Left ventricle myocardium inferior (tissue), 1 donor: ENCODE measurements at regions not wholly inside any gene's neighbourhood (a gene's known extent, or its start where the extent isn't known, plus 50 kb on each side); places are given as distances from the start of the nearest gene placed in this dataset.

Experiments used
- DNase-seq: peaks from one replicate; pipeline ENCODE4 v3.0.0-alpha.2; 2020
- H3K27ac ChIP-seq: fragments of 200-600 bp; replicated peaks from 2 replicates; pipeline ENCODE4 v1.8.0; 2021
- H3K27me3 ChIP-seq: fragments of 200-600 bp; 2 replicates; pipeline ENCODE4 v1.8.0; 2021; ENCODE audit warnings: low read depth
- H3K36me3 ChIP-seq: fragments of 200-600 bp; 2 replicates; pipeline ENCODE4 v1.8.0; 2021
- H3K4me1 ChIP-seq: fragments of 200-600 bp; 2 replicates; pipeline ENCODE4 v1.8.0; 2021
- H3K4me3 ChIP-seq: fragments of 200-600 bp; 2 replicates; pipeline ENCODE4 v1.8.0; 2021; ENCODE audit warnings: mild to moderate bottlenecking, moderate library complexity
- H3K9me3 ChIP-seq: fragments of 200-600 bp; replicated peaks from 2 replicates; pipeline ENCODE4 v1.8.0; 2021
- intact Hi-C: fragments of 100-400 bp; cut with micrococcal nuclease; formaldehyde crosslinking; loops from one replicate; pipeline ENCODE4 v1.11.0; 2022
- TF ChIP-seq, protein P1 (sequence below): fragments of 200-600 bp; IDR thresholded peaks from 2 replicates; pipeline ENCODE4 v1.8.0; 2021; ENCODE audit warnings: antibody characterized with exemption, mild to moderate bottlenecking, borderline replicate concordance
- donor health status: DM: no; HTN: yes; CAD: no; lungs with severe emphysema.

DNA sequence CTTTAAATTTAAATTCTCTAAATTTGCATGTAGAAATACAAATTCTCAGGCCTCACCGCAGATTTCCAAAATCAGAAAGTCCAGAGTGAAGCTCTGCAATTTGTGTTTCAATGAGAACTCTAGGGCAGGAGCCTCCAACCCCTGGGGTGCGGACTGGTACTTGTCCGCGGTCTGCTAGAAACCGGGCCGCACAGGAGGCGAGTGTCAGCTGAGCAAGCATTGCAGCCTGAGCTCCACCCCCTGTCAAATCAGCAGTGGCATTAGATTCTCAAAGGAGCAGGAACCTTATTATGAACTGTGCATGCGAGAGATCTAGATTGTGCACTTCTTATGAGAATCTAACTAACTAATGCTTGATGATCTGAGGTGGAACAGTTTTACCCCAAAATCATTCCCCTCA lies 203.0 kb upstream of the PCSK2 start:
- no peaks in the 10 kb centered on the region for H3K4me1 ChIP-seq
- H3K27ac ChIP-seq = no peak overlapping the region
- no peaks in the 10 kb centered on the region for H3K27me3 ChIP-seq
- intact Hi-C loops = no loop called here
- no peak overlapping the region for H3K4me3 ChIP-seq
- no peaks in the 10 kb centered on the region for H3K36me3 ChIP-seq
- DNase-seq = no peak
- peaks cover 28% of the 10 kb centered on the region for H3K9me3 ChIP-seq
- TF ChIP-seq, protein P1, sequence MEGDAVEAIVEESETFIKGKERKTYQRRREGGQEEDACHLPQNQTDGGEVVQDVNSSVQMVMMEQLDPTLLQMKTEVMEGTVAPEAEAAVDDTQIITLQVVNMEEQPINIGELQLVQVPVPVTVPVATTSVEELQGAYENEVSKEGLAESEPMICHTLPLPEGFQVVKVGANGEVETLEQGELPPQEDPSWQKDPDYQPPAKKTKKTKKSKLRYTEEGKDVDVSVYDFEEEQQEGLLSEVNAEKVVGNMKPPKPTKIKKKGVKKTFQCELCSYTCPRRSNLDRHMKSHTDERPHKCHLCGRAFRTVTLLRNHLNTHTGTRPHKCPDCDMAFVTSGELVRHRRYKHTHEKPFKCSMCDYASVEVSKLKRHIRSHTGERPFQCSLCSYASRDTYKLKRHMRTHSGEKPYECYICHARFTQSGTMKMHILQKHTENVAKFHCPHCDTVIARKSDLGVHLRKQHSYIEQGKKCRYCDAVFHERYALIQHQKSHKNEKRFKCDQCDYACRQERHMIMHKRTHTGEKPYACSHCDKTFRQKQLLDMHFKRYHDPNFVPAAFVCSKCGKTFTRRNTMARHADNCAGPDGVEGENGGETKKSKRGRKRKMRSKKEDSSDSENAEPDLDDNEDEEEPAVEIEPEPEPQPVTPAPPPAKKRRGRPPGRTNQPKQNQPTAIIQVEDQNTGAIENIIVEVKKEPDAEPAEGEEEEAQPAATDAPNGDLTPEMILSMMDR = no peak

DNA sequence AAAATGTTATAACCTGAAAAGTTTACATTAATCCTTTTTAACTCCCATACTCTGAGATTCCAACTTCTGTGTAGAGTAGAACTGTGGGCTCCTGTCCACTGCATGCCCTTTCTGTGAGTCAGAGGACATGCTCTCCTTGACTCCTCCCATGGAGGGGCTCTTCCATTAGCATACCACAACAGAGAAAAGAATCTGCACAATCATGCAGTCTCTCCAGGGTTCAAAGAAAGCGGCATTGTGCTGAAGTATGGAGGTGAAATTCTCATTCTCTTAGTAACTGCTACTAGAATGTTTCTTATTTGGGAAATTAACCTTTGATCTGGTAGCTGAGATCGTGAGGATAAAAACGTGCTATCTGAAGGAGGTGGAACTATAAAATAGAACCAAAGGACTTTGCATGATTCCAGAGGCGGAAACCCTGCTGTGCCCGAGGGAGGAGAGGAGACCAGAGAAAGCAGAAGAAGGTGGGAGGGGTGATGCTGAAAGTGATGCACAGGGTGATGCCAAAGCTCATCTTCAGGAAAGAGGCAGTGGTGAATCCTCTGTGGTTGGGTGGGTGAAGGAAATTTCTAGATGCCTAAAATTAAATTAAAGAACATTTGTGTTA lies 202.2 kb upstream of the PCSK2 start:
- Histone ChIP-seq H3K27me3 (no peaks in the 10 kb centered on the region), H3K9me3 (peaks cover 32% of the 10 kb centered on the region), H3K36me3 (no peaks in the 10 kb centered on the region), H3K4me3 (no peak overlapping the region), H3K27ac (no peak overlapping the region), H3K4me1 (no peaks in the 10 kb centered on the region)
- no peak for DNase-seq
- TF ChIP-seq, protein P1 = no peak
- intact Hi-C loops = no loop called here

DNA sequence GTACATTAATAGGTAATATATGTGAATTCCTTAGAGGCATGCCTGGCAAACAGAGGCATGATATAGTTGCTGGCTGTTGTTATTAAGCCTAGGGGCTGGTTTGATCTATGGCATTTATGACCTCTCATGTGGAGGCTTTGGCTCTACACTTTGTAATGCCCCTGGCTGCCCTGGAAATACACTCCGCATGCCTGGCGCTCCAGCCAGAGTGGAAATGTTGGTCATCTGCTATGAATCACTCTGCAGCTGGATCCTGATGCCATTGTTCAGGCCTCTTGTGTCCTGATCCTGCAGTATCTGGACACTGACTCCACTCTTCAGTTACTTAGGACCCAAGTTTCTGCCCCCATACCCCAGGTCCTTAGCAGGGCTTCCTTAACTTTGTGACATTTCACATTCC lies 200.5 kb upstream of the PCSK2 start:
- Histone ChIP-seq H3K9me3 (peaks cover 33% of the 10 kb centered on the region), H3K4me3 (no peak overlapping the region), H3K27me3 (no peaks in the 10 kb centered on the region), H3K27ac (no peak overlapping the region), H3K36me3 (no peaks in the 10 kb centered on the region), H3K4me1 (no peaks in the 10 kb centered on the region)
- intact Hi-C loops = no loop called here
- TF ChIP-seq, protein P1 = no peak
- no peak for DNase-seq

DNA sequence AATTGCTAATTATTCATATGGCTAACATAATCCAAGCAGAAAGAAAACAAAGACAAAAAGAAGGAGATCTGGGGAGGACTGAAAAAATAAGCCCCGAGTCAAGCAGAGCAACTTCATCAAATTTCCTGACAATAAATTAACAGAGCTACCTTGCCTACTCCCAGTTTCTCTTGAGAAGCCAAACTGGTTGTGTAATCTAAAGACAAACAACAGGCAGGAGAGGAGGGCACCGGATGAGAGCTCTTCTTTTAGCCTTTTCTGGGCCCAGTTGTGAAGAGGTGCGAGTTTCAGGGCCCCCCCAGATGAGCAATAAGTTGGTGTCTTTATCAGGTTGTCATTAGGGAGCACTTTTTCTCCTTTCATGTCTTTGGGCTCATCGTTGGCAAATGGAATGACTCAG lies 197.1 kb upstream of the PCSK2 start:
- intact Hi-C loops = no loop called here
- Histone ChIP-seq H3K36me3 (no peaks in the 10 kb centered on the region), H3K4me3 (no peak overlapping the region), H3K9me3 (peaks cover 36% of the 10 kb centered on the region), H3K27ac (no peak overlapping the region), H3K27me3 (no peaks in the 10 kb centered on the region), H3K4me1 (no peaks in the 10 kb centered on the region)
- TF ChIP-seq, protein P1 = no peak
- DNase-seq = no peak

DNA sequence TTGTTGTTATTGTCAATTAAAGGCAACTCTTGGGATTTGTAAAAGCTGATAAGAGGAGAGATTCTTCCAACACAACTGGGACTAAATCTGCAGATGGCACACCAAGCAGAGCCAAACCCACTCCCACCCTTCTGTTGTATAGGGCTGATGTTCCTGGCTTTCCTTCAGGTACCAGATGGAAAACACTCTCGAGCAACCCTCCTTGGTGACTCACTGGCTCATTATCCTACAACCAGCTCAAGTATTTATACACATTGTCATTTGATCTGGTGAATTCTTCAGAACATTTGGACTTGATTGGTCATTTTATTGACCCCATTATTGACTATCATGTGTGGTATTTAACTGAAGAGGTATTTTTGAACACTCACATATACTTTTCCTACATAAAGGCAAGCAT lies 190.3 kb upstream of the PCSK2 start:
- TF ChIP-seq, protein P1 = no peak
- Histone ChIP-seq H3K36me3 (no peaks in the 10 kb centered on the region), H3K27ac (no peak overlapping the region), H3K9me3 (peaks cover under 1% of the 10 kb centered on the region), H3K4me3 (no peak overlapping the region), H3K27me3 (no peaks in the 10 kb centered on the region), H3K4me1 (no peaks in the 10 kb centered on the region)
- DNase-seq = no peak
- intact Hi-C loops = no loop called here
